GM18870 (cell line): ENCODE measurements at regions not wholly inside any gene's neighbourhood (a gene's known extent, or its start where the extent isn't known, plus 50 kb on each side); places are given as distances from the start of the nearest gene placed in this dataset.
"Not testable (repeated sequence)": the region's sequence is repeated elsewhere in the genome, so short reads cannot be mapped to it uniquely, and the experiment has no call there.

Experiments used
- ATAC-seq: cut with Tn5 transposase; IDR thresholded peaks from one replicate; pipeline ENCODE4 v1.9.1; 2021; ENCODE audit warnings: moderate library complexity; ENCODE audit not compliant: unreplicated experiment

DNA sequence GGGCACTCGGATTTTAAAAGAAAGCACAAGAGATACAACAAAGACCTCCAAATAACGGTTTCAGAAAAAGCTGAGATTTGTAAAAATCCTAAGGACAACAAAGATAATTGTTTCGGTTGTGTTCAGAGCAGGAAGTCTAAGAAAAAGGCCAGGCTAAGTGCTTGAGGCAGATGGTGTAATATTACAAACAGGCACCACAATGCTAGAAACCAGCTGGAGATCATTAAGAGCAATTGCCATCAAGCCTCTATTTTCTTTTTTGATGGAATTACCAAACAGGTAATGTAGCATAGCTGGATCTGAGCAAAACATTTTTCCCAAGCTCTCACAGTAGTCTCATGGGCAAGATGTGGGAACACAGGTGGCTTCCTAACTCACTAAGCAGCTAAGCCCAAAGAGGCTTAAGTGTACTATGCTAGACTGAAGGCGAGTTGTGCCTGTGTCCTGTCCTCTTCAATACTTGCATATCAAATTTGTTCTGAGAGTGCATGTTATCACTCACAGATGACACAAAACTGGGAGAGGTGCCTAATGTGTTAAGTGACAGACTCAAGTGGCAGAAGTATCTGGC is 161.6 kb downstream of the GLUL start:
- no peak for ATAC-seq

- ATAC-seq: no peak
Observed at GRCh38 chr1:182229451-182229850, 162.1 kb downstream of the GLUL start.

DNA sequence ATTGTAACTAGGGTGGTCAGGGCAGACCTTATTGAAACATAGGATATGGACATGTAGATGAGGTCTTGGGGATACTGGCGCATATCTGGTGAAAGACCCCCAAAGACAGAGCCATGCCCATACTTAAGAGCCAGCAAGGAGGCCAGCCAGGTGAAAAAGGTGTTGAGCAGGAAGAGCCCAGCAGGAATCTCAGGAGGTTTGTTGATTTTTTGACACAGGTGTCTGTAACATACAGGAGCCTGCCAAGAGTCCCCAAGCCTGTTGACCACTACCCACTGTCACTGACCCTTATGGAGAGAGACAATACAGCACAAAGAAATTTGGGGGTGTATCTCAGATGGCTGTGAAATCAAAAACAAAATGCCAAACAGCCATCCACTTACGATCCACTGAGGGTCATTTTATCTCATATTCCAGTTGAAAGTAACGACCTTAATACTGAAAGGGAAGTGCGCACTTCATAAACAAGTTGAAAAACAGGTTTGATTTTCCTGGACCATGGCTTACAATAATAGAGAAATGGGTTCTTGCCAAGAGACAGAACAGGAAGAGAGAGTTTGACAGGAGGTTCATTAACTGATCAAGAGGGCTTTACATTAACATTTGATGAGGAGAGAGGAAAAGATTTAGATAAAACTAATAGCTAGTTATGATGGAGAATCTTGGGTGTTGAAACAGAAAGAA is 163.6 kb downstream of the GLUL start:
- no peak for ATAC-seq

DNA sequence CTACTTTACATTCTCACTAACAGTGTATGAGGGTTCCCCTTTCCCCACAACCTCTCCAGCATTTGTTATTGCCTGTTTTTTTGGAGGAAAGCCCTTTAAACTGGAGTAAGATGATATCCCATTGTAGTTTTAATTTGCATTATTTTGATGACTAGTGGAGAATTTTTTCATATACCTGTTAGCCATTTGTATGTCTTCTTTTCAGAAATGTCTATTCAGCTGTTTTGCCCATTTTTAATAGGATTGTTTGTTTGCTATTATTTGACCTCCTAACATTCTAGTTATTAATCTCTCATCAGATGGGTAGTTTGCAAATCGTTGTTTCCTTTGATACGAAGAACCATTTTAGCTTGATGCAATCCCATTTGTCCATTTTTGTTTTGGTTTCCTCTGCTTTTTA is 165.0 kb downstream of the GLUL start:
- ATAC-seq: no peak

GRCh38 chr1:182225755-182226154 is 164.2 kb upstream of the ZNF648 start:
- ATAC-seq: not testable (repeated sequence)

DNA sequence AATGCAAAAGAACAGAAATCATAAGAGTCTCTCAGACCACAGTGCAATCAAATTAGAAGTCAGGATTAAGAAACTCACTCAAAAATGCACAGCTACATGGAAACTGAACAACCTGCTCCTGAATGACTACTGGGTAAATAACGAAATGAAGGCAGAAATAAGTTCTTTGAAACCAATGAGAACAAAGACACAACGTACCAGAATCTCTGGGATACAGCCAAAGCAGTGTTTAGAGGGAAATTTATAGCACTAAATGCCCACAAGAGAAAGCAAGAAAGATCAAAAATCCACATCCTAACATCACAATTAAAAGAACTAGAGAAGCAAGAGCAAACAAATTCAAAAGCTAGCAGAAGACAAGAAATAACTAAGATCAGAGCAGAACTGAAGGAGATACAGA is 160.5 kb upstream of the ZNF648 start:
- ATAC-seq: not testable (repeated sequence)

GRCh38 chr1:182221367-182221766 is 159.9 kb upstream of the ZNF648 start:
- not testable (repeated sequence) for ATAC-seq

- ATAC-seq: no peak
Observed at GRCh38 chr1:182217967-182218366, 156.5 kb upstream of the ZNF648 start.

- ATAC-seq: no peak
Observed at GRCh38 chr1:182217071-182217470, 155.6 kb upstream of the ZNF648 start.

- no peak for ATAC-seq
Observed at GRCh38 chr1:182215764-182216163, 154.3 kb upstream of the ZNF648 start.

DNA sequence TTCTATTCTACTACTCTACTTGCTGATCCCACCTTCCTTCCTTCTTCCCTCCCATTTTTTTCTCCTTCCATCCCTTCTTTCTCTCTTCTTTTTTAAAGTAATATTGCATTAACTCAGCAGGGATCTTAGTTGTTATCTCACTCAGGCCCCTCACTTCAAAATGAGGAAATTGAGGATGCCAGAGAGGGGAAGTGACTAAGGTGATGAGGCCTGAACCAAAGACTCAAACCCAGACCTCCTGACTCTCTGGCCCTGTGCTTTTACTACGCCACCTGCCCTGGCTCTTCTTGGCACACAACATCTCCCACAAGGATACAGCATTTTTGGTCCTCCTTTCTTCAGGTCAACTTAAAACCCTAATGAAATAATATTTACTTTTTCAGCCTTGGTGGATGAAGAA is 151.7 kb upstream of the ZNF648 start:
- ATAC-seq: no peak

DNA sequence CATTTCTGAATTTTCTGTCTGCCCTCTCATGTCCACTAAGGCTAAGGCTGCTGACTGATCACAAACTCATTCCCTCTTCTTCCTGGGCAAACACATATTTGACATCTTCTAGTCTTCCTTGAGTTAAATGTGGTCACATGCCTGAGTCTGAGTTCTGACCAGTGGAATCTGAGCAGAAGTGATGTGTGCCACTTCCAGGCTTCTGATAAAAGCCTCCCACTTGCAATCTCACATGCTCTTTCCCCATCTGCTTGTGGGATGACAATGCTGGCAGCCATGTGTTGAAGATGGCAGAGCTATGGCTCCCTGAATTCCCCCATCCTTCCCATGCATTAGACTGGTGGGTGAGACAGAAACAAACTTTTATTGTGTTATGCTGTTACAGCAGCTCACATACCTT is 149.9 kb upstream of the ZNF648 start:
- ATAC-seq: no peak

DNA sequence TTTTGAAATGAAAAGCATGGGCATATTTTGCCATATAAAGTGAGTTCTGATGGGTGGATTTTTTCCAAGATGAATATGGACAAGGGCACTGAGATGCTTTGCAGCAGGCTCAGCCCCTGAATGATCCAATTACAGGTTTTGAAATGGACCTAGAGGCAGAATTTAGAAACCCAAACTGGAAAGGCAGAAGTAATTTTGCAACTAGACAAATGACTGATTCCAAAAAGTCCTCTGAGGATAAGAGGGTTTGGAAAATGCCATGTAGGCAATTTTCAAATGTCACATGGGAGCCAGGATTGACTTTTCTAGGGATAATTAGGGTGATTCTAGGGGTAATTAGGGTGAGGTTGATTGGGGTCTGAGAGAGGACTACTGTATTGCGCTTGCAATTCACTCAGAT is 148.9 kb upstream of the ZNF648 start:
- no peak for ATAC-seq

DNA sequence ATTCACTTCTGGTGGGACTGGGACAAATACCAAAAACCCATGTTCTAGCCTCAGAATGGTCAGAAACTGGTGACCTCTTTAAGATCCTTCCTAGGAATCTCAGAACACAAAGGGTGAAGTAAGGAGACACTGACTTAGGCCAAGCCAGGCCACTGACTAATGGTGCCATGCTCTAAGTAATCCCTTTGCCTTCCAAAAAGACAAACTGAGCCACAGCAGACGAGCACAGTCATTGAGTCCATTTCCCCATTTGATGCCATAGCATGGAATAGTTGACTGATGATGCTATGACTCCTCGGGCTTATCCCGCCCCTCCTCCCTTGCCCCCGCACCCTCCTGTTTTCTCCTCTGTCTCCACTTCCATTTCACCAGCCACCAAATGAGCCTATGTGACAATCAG is 145.8 kb upstream of the ZNF648 start:
- no peak for ATAC-seq

DNA sequence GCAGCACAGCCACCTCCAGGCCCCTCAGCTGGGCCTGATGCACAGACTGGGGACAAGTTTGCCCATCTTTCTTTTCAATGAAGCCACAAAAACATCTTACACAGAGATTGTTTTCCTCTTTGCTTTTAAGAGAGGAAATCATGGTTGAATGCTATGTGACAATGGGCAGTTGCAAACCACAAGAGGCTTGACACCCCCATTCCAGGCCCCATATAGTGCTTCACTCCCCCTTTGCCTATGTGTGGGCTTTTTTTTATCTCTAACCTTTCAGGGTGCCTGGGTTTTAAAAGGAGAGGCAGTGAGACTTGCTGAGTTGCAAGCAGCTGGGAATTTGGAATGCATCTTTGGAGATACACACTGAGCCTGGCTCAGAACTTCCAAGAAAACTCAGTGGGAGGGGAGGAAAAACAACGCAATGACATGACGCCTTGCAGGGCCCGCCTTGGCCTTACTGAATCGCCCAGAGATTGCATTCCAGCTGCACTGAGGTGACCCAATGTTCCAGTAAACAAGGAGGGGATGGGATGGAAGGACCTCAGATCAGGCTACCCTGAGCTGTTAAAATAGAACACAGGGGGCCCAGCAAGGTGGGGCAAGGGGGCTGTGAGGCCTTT is 145.2 kb upstream of the ZNF648 start:
- ATAC-seq: no peak

DNA sequence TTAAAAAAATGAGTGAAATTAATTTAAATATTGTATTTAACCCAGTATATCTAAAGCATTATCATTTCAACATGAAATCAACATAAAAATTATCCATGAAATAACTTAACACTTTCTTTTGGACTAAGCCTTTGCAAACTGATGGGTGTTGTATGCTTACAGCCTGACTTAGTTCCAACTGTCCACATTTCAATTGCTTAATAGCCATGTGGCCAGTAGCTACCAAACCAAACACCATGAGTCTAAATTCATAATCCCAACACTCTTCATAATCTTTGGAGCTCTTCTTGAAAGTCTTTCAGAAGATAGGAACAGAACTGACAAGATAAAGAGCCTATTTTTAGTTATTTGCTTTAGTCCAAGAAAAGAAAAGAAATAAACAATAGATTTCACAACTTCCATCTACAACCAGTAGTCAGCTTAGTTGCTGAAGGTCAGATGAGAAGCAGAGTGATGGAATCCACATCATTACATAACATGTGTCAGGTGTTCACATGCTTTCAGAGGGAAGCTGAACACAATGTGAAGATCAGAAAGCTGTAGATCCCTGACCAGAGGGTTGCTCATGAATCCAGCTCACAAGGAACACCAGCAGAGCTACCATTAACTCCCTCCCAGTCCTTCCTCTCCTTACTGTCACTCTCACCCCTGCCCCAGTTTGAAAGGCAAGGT is 144.0 kb upstream of the ZNF648 start:
- ATAC-seq: no peak

- no peak for ATAC-seq
Observed at GRCh38 chr1:182203191-182203875, 141.8 kb upstream of the ZNF648 start.

GRCh38 chr1:182201490-182201889 is 140.0 kb upstream of the ZNF648 start:
- not testable (repeated sequence) for ATAC-seq

GRCh38 chr1:182200025-182200812 is 138.7 kb upstream of the ZNF648 start:
- no peak for ATAC-seq

- ATAC-seq: no peak
Observed at GRCh38 chr1:182198006-182198605, 136.6 kb upstream of the ZNF648 start.
